NCI-H2107 treated with DMSO at 0.1 percent for 48 hours (cell line): ENCODE measurements at regions not wholly inside any gene's neighbourhood (a gene's known extent, or its start where the extent isn't known, plus 50 kb on each side); places are given as distances from the start of the nearest gene placed in this dataset.
"Not testable (repeated sequence)": the region's sequence is repeated elsewhere in the genome, so short reads cannot be mapped to it uniquely, and the experiment has no call there.

Source experiments
- DNase-seq: peaks from one replicate; lab custom pipeline; 2025; ENCODE audit not compliant: unreplicated experiment; lab: John Stamatoyannopoulos, UW

- no peak for DNase-seq
Measured at GRCh38 chr13:24563087-24563486, 50.5 kb upstream of the PARP4 start.

DNA sequence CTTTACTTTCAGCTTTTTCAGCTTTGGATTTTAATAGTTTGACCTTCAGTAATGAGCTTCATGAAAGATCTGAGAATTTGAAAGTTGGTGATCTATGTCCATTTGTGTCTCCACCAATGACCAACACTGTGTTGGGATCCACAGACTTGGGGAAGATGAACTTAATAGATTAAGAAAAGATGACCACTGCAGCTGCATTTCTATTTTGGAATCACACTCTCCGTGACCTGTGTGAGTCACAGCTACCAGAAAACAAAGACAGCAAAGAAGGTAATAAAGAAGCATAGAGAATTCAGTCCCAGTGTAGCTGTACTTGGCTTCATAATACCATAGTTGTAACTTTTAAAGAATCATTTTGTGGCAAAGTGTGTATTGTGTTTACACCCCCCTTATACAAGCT lies 51.4 kb upstream of the PARP4 start:
- DNase-seq, result not testable (repeated sequence)

GRCh38 chr13:24564881-24565280 lies 52.3 kb upstream of the PARP4 start:
- no peak for DNase-seq

GRCh38 chr13:24567593-24567992 lies 55.0 kb upstream of the PARP4 start:
- not testable (repeated sequence) for DNase-seq

- no peak for DNase-seq
Measured at GRCh38 chr13:24574847-24575246, 62.3 kb upstream of the PARP4 start.

GRCh38 chr13:24580315-24580714 lies 67.7 kb upstream of the PARP4 start:
- DNase-seq, result not testable (repeated sequence)

DNA sequence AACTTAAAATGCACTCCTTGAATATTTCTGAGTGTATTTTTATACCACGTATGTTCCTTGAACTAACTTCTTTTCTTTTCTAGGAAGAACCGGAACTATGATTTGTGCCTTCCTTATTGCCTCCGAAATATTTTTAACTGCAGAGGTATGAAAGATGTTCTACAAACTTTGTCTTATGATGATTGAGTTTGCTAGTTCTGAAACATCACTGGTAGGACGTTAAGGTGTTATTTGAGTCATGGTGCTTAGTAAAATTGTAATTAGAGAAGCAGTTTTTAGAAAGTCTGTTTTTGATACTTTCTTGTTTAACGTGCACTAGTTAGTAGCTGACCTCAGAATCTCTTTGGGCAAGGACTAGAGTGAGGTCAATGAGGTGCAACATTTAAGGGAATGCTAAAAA lies 69.0 kb upstream of the PARP4 start:
- not testable (repeated sequence) for DNase-seq

GRCh38 chr13:24591697-24592096 lies 79.1 kb upstream of the PARP4 start:
- not testable (repeated sequence) for DNase-seq

- not testable (repeated sequence) for DNase-seq
Measured at GRCh38 chr13:24597906-24598670, 82.1 kb upstream of the ATP12A start.

GRCh38 chr13:24599019-24599791 lies 81.0 kb upstream of the ATP12A start:
- DNase-seq, result not testable (repeated sequence)

GRCh38 chr13:24605923-24606372 lies 74.3 kb upstream of the ATP12A start:
- no peak for DNase-seq

GRCh38 chr13:24606486-24607170 lies 73.6 kb upstream of the ATP12A start:
- DNase-seq, result no peak

DNA sequence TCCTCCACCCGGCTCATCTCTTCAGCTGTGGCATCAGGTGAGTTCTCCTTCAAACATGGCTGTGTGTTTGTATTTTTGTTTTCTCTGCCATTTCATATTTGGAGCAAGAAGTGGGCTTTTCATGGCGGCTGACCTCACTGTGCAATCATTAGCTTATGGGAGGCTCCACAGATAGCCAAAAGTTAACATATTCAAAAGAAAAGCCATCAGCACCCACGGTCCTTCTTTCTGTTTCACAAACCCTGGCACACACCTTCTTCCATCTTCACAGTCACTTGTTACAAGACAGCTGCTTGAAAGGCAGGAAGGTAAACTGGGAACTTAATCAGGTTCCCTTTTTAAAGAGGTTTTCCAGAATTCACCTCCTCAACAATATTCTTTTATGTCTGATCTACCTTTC lies 69.3 kb upstream of the ATP12A start:
- DNase-seq, result no peak

- DNase-seq, result no peak
Measured at GRCh38 chr13:24612726-24613125, 67.5 kb upstream of the ATP12A start.

DNA sequence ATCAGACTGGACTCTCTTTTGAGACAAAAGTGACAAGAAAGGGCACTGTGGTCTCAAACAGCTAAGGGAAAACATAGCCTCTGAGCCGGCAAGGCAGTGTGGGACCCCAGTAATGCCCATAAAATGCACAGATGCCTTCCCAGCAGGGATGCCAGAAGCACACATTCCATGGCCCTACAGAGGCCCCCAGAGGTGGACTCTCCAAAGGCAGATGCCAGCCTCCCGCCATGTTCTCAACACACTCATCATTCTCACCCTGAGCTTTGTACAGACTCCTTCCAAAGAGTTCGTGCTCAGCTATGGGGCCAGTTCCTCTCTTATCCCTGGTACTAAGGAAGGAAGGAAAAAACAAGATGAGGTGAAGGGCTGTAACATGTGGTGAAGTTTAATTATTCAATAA lies 67.1 kb upstream of the ATP12A start:
- no peak for DNase-seq

- DNase-seq, result no peak
Measured at GRCh38 chr13:24613755-24614154, 66.5 kb upstream of the ATP12A start.

DNA sequence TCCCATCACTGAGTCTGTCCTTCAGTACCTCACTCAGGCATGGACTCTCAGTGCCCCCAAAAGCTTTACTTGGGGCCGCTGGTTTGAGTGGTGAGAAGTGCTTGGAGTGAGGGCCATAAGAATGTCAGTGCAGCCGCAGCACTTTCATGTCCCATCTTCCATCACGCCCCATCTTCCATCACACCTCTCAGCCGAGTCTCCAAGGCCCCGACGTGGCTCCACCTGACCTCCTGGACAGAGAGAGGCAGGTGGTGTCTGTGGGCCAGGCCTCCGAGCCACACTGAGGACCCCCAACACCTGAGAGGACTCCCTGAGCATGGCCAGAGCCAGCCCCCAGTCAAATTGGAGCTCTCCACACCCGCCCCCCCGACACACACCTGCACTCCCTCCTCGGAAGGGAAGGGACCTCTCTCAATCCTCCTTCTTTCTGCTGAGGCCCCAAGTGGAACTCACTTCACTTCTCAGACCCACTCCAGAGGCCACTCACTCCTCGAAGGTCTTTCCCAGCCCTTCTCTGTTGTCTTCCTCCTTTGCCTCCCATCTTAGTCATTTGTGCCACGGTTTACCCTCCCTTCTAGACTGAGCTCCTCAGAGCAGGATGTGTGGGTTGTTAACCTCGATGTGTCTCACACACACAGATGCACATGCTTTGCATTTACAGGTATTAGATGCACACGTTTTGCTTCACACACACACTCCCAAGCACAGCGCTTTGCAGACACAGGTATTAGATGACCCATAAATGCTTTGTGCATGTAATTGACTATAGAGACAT lies 65.7 kb upstream of the ATP12A start:
- DNase-seq, result no peak

DNA sequence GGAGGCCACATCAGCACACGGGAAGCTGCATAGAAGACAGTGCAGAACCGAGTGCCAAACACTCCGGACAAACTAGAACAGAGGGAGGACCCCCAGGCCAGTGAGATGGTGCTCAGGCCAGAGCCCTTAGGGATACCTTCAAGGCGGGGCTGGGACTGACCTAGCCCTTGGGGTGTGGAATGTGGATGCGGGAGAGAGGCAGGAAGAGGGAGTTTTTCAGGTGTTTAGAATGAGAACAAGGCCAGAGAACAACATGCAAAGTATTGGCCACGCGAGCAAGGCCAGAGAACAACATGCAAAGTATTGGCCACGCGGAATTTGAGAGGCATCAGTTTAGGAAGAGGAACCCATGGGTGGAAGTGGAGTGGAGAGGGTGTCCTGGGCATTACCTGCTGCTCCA lies 65.1 kb upstream of the ATP12A start:
- DNase-seq, result no peak

- no peak for DNase-seq
Measured at GRCh38 chr13:24615911-24616472, 64.2 kb upstream of the ATP12A start.

DNA sequence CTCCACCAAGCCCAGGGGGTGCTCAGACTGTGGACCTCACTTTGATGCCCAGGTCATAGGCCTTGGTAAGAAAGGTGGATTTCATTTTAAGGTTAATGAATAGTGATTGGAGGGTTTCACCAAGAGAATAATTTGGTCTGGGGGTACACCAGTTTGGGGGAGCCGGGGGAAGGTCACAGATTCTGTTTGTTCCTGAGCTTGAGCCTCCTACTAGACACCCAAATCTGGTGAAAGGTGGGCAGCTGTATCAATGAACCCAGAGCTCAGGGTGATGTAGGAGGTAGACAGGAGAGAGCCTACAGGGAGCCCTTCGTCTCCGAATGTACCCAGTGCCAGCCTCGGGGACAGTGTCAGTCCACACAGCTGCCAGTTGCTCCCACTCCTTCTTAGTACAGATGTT lies 63.7 kb upstream of the ATP12A start:
- DNase-seq, result no peak
